ENCODE measurements at regions not wholly inside any gene's neighbourhood (a gene's known extent, or its start where the extent isn't known, plus 50 kb on each side); places are given as distances from the start of the nearest gene placed in this dataset.

- TF ChIP-seq, protein P1, sequence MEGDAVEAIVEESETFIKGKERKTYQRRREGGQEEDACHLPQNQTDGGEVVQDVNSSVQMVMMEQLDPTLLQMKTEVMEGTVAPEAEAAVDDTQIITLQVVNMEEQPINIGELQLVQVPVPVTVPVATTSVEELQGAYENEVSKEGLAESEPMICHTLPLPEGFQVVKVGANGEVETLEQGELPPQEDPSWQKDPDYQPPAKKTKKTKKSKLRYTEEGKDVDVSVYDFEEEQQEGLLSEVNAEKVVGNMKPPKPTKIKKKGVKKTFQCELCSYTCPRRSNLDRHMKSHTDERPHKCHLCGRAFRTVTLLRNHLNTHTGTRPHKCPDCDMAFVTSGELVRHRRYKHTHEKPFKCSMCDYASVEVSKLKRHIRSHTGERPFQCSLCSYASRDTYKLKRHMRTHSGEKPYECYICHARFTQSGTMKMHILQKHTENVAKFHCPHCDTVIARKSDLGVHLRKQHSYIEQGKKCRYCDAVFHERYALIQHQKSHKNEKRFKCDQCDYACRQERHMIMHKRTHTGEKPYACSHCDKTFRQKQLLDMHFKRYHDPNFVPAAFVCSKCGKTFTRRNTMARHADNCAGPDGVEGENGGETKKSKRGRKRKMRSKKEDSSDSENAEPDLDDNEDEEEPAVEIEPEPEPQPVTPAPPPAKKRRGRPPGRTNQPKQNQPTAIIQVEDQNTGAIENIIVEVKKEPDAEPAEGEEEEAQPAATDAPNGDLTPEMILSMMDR (IDR thresholded peaks at IDR 0.05) = no peak
- TF ChIP-seq POLR2A (IDR thresholded peaks at IDR 0.05) = no peak
Measured at GRCh38 chrX:140086691-140087090, 121.4 kb upstream of the CXorf66 start.

Data from lower leg skin (tissue), 3 donors.